GM12878 (cell line): ENCODE measurements at regions not wholly inside any gene's neighbourhood (a gene's known extent, or its start where the extent isn't known, plus 50 kb on each side); places are given as distances from the start of the nearest gene placed in this dataset.

Experiments used
- ATF7 ChIP-seq: fragments of 450-650 bp; IDR thresholded peaks from 2 replicates; pipeline ENCODE4 v1.6.1; 2016; ENCODE audit warnings: low read depth, mild to moderate bottlenecking
- BRCA1 ChIP-seq: IDR thresholded peaks from 2 replicates; pipeline ENCODE4 v1.6.1; 2011; ENCODE audit warnings: low read depth, low read length, improper control_type of control experiment
- CHD1 ChIP-seq: IDR thresholded peaks from 2 replicates; pipeline ENCODE4 v1.6.1; 2012; ENCODE audit warnings: low read depth, low read length, improper control_type of control experiment
- E2F4 ChIP-seq: IDR thresholded peaks from 2 replicates; pipeline ENCODE4 v1.6.1; 2012; ENCODE audit warnings: low read depth, low read length, improper control_type of control experiment
- EP300 ChIP-seq, 2 experiments: fragments of 150-350 bp in 1 of 2; IDR thresholded peaks; 2 replicates each; pipeline ENCODE4 v1.6.1; 2011 to 2012; ENCODE audit warnings: low read depth in 2 of 2, low read length in 2 of 2, borderline replicate concordance in 1 of 2, improper control_type of control experiment in 1 of 2, inconsistent platforms in 1 of 2; ENCODE audit not compliant: control insufficient read depth in 1 of 2
- IKZF1 ChIP-seq: fragments of 450-650 bp; conservative IDR thresholded peaks from 2 replicates; pipeline ENCODE4 v1.6.1; 2017; ENCODE audit warnings: antibody characterized with exemption, mild to moderate bottlenecking
- MYC ChIP-seq: IDR thresholded peaks from 2 replicates; pipeline ENCODE4 v1.6.1; 2011; ENCODE audit warnings: mild to moderate bottlenecking, low read length, moderate library complexity, inconsistent platforms; ENCODE audit not compliant: insufficient read depth, insufficient replicate concordance, insufficient read length, severe bottlenecking
- NFIC ChIP-seq: IDR thresholded peaks from 2 replicates; pipeline ENCODE4 v1.6.1; 2012; ENCODE audit warnings: low read depth, mild to moderate bottlenecking, inconsistent platforms, low read length, moderate library complexity
- NKRF ChIP-seq: fragments of 450-650 bp; conservative IDR thresholded peaks from 2 replicates; pipeline ENCODE4 v1.6.1; 2017; ENCODE audit warnings: mild to moderate bottlenecking, moderate library complexity
- NRF1 ChIP-seq: conservative IDR thresholded peaks from 2 replicates; pipeline ENCODE4 v1.6.1; 2011; ENCODE audit warnings: mild to moderate bottlenecking, low read depth, low read length, improper control_type of control experiment
- POLR2AphosphoS2 ChIP-seq: IDR thresholded peaks from 2 replicates; pipeline ENCODE4 v1.6.1; 2011; ENCODE audit warnings: low read depth, mild to moderate bottlenecking, low read length, improper control_type of control experiment, moderate library complexity
- RCOR1 ChIP-seq: conservative IDR thresholded peaks from 2 replicates; pipeline ENCODE4 v1.6.1; 2012; ENCODE audit warnings: low read depth, low read length, improper control_type of control experiment
- TCF3 ChIP-seq: IDR thresholded peaks from 2 replicates; pipeline ENCODE4 v1.6.1; 2012; ENCODE audit warnings: low read depth, mild to moderate bottlenecking, low read length, borderline replicate concordance; ENCODE audit not compliant: insufficient read depth
- ZNF24 ChIP-seq: fragments of 450-650 bp; IDR thresholded peaks from 2 replicates; pipeline ENCODE4 v1.6.1; 2017; ENCODE audit warnings: antibody characterized with exemption, mild to moderate bottlenecking
- ZSCAN29 ChIP-seq: fragments of 450-650 bp; IDR thresholded peaks from 2 replicates; pipeline ENCODE4 v1.6.1; 2017; ENCODE audit warnings: mild to moderate bottlenecking, moderate library complexity

DNA sequence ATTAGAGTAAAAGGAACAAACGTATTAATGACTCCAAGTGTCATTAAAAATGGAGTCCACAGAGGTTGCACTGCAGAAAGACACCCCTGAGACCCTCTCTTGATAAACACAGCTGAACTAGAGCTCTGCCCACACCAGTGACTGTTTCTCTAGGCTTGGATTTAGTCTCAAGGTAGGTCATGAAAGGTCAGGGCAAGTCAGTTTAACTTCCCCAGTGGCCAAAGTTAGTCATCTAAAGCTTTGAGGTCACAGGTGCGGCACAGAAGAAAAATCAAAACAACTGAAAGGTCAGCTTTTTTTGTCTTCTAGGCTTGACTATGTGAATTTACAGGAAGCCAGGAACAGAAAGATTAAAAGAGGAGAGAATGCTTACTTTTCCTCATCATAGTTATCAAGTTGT is 749.6 kb downstream of the RAB28 start (continued):
- TF ChIP-seq NFIC (no peak), BRCA1 (no peak), EP300 (IDR thresholded peaks at IDR 0.05; ENCODE audit: borderline replicate concordance in 1 of 2, control insufficient read depth in 1 of 2, low read depth in 2 of 2, low read length in 2 of 2) (no peak), E2F4 (no peak), IKZF1 (no peak), ATF7 (no peak), POLR2AphosphoS2 (no peak), ZSCAN29 (no peak), NRF1 (no peak), TCF3 (no peak), NKRF (no peak), RCOR1 (no peak), CHD1 (no peak), MYC (no peak), ZNF24 (no peak)
